Transverse colon (tissue), 4 donors: ENCODE measurements at regions not wholly inside any gene's neighbourhood (a gene's known extent, or its start where the extent isn't known, plus 50 kb on each side); places are given as distances from the start of the nearest gene placed in this dataset.
A peak's percentile ranks its signal among the peaks of the same experiment; 100 is the strongest.

Experiments used
- DNase-seq: peaks from one replicate; pipeline ENCODE4 v3.0.0-alpha.2; 2019
- H3K27ac ChIP-seq, 4 donors: fragments of 200-600 bp; sonication (generic); 2 replicates each; pipeline ENCODE4 v1.5.1; 2016 to 2018; ENCODE audit warnings: inconsistent platforms in 4 of 4
- H3K27me3 ChIP-seq: fragments of 200-600 bp; sonication (generic); 2 replicates; pipeline ENCODE4 v1.5.1; 2017; ENCODE audit warnings: inconsistent platforms
- H3K36me3 ChIP-seq, 4 donors: fragments of 200-600 bp; sonication (generic); 2 replicates each; pipeline ENCODE4 v1.5.1; 2017 to 2019; ENCODE audit warnings: inconsistent platforms in 4 of 4
- H3K4me1 ChIP-seq, 4 donors: fragments of 200-600 bp; sonication (generic); 2 replicates each; pipeline ENCODE4 v1.5.1; 2017 to 2020; ENCODE audit warnings: inconsistent platforms in 4 of 4
- H3K4me3 ChIP-seq, 4 donors: fragments of 200-600 bp; sonication (generic); 1 replicate in 1 of 4; 2 replicates in 3 of 4; pipeline versions ENCODE4 v1.5.1 to v1.6.1; 2017 to 2019; ENCODE audit warnings: inconsistent platforms in 4 of 4
- H3K9me3 ChIP-seq, 2 donors: fragments of 200-600 bp; sonication (generic); 2 replicates each; pipeline ENCODE4 v1.5.1; 2017 to 2019; ENCODE audit warnings: inconsistent platforms in 2 of 2
- CTCF ChIP-seq, 5 experiments: fragments of 200-600 bp in 3 of 5; fragments of 450-650 bp in 2 of 5; sonication (generic) in 3 of 5; IDR thresholded peaks; 1 replicate in 2 of 5; 2 replicates in 3 of 5; pipeline ENCODE4 v1.5.1; 2016 to 2017; ENCODE audit warnings: antibody characterized with exemption in 5 of 5, inconsistent platforms in 3 of 5, mild to moderate bottlenecking in 2 of 5, moderate library complexity in 1 of 5
- EP300 ChIP-seq: sonication (generic); formaldehyde crosslinking; IDR thresholded peaks from one replicate; pipeline ENCODE4 v1.6.1; 2017; ENCODE audit warnings: antibody characterized with exemption, low read depth
- POLR2A ChIP-seq: fragments of 450-650 bp; IDR thresholded peaks from one replicate; pipeline ENCODE4 v1.6.1; 2016; ENCODE audit warnings: antibody characterized with exemption, mild to moderate bottlenecking, moderate library complexity
- POLR2AphosphoS5 ChIP-seq, 3 donors: sonication (generic); formaldehyde crosslinking; IDR thresholded peaks; one replicate each; pipeline ENCODE4 v1.6.1; 2016; ENCODE audit warnings: antibody characterized with exemption in 3 of 3
- WGBS, 2 donors: methylation state at CpG; one replicate each; pipeline ENCODE4 v1.1.5; 2018; ENCODE audit warnings: low coverage in 1 of 2; 5-methylcytosine and 5-hydroxymethylcytosine counted together
- in situ Hi-C, 4 donors: fragments of 200-750 bp; cut with MboI; loops; one replicate each; pipeline versions ENCODE4 v1.15.0 to v1.15.1; 2017; ENCODE audit warnings: low sequenced_read_pairs in 3 of 4, low pct_ligation_motif_present in 1 of 4, low pct_unique_long_range_greater_than_20kb in 1 of 4
- intact Hi-C: fragments of 100-400 bp; cut with DNase I; formaldehyde crosslinking; loops from one replicate; pipeline ENCODE4 v1.15.1; 2023; ENCODE audit warnings: low total_unique reads

- no peaks in the 10 kb centered on the region for H3K9me3 ChIP-seq
- intact Hi-C loops (no loop called here), in situ Hi-C loops (no loop called here)
- TF ChIP-seq EP300 (no peak), POLR2A (peak; percentile 9), CTCF (IDR thresholded peaks at IDR 0.05) (no peak), POLR2AphosphoS5 (IDR thresholded peaks at IDR 0.05) (peak in 1 of 3 donors; percentile 57)
- peak overlapping the region; percentile 56 to 68 (median 62) for H3K27ac ChIP-seq
- WGBS, 2 donors: 66% methylated on average over 9 of the region's 9 CpGs; no CpG with 5 or more reads in 1 of the 2 donors
- peak; percentile 77 for DNase-seq
- no peak overlapping the region for H3K4me3 ChIP-seq
- peaks cover 7 to 43% (median 17%) of the 10 kb centered on the region in 4 donors for H3K4me1 ChIP-seq
- H3K27me3 ChIP-seq: no peaks in the 10 kb centered on the region
- H3K36me3 ChIP-seq: no peaks in the 10 kb centered on the region
Observed at GRCh38 chr20:19928328-19929011, 88.7 kb upstream of the NAA20 start.

GRCh38 chr20:19929012-19929360 lies 88.2 kb upstream of the NAA20 start:
- 45% methylated on average over 1 of the region's 1 CpG; no CpG with 5 or more reads in 1 of the 2 donors for WGBS, 2 donors
- Histone ChIP-seq H3K36me3 (no peaks in the 10 kb centered on the region), H3K4me3 (no peak overlapping the region), H3K4me1 (peaks cover 7 to 49% (median 21%) of the 10 kb centered on the region in 4 donors), H3K27ac (peak overlapping the region; percentile 56 to 68 (median 62)), H3K27me3 (no peaks in the 10 kb centered on the region), H3K9me3 (no peaks in the 10 kb centered on the region)
- no peak for TF ChIP-seq POLR2A
- TF ChIP-seq EP300: no peak
- no peak for TF ChIP-seq POLR2AphosphoS5 (IDR thresholded peaks at IDR 0.05)
- TF ChIP-seq CTCF (IDR thresholded peaks at IDR 0.05): no peak
- in situ Hi-C loops (no loop called here), intact Hi-C loops (no loop called here)
- DNase-seq: no peak

- H3K27me3 ChIP-seq: no peaks in the 10 kb centered on the region
- intact Hi-C loops: no loop called here
- peak overlapping the region; percentile 56 to 68 (median 62) for H3K27ac ChIP-seq
Observed at GRCh38 chr20:19929481-19930145, 87.5 kb upstream of the NAA20 start.

More at GRCh38 chr20:19929481-19930145, 87.5 kb upstream of the NAA20 start:
- Histone ChIP-seq H3K4me3 (no peak overlapping the region), H3K36me3 (no peaks in the 10 kb centered on the region), H3K4me1 (peaks cover 7 to 55% (median 27%) of the 10 kb centered on the region in 4 donors), H3K9me3 (no peaks in the 10 kb centered on the region)
- in situ Hi-C loops: no loop called here
- no peak for TF ChIP-seq POLR2A
- TF ChIP-seq EP300: no peak
- TF ChIP-seq CTCF (IDR thresholded peaks at IDR 0.05): no peak
- no peak for TF ChIP-seq POLR2AphosphoS5 (IDR thresholded peaks at IDR 0.05)
- no peak for DNase-seq
- 39 to 73% methylated on average over 2 to 7 of the region's 7 CpGs for WGBS, 2 donors
